GM12872 (cell line): ENCODE measurements at regions not wholly inside any gene's neighbourhood (a gene's known extent, or its start where the extent isn't known, plus 50 kb on each side); places are given as distances from the start of the nearest gene placed in this dataset.

Source experiments
- TF ChIP-seq, protein P1 (sequence below): IDR thresholded peaks from 3 replicates; pipeline ENCODE4 v1.5.1; 2011; ENCODE audit warnings: low read depth, mild to moderate bottlenecking, low read length, moderate library complexity; ENCODE audit not compliant: insufficient read depth

DNA sequence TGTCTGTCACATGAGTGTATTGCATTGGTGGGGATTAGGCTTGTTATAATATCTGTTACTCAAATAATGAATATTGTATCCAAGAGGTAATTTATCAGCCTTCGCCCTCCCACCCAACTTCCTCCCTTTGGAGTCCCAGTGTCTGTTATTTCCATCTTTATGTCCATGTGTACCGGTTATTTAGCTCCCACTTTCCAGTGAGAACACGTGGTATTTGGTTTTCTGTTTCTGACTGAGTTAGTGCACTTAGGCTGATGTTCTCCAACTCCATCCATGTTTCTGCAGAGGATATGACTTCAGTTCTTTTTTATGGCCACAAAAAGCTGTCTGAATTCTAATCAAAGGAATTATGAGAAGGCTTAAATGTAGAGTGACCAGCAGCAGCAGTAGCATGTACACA is 104.0 kb upstream of the ARHGAP28 start:
- TF ChIP-seq, protein P1, sequence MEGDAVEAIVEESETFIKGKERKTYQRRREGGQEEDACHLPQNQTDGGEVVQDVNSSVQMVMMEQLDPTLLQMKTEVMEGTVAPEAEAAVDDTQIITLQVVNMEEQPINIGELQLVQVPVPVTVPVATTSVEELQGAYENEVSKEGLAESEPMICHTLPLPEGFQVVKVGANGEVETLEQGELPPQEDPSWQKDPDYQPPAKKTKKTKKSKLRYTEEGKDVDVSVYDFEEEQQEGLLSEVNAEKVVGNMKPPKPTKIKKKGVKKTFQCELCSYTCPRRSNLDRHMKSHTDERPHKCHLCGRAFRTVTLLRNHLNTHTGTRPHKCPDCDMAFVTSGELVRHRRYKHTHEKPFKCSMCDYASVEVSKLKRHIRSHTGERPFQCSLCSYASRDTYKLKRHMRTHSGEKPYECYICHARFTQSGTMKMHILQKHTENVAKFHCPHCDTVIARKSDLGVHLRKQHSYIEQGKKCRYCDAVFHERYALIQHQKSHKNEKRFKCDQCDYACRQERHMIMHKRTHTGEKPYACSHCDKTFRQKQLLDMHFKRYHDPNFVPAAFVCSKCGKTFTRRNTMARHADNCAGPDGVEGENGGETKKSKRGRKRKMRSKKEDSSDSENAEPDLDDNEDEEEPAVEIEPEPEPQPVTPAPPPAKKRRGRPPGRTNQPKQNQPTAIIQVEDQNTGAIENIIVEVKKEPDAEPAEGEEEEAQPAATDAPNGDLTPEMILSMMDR: no peak

DNA sequence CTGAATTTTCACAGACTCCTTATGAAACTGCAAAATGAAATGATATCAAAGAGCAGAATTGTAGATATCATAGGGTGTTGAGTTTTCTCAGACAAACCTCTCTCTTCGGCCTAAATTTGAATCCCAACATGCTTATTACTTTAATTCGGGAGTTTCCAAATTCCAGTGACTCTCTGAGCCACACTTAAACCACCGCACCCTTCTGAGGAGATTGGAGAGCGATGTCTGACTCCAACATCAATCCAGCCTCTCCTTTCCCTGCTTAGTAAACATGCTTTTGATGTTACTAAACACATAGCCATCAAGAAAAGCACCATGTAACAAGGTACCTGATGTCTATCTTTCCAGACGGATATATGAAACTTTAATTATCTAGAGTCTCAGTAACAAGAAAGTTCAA is 103.1 kb upstream of the ARHGAP28 start:
- TF ChIP-seq, protein P1: no peak

DNA sequence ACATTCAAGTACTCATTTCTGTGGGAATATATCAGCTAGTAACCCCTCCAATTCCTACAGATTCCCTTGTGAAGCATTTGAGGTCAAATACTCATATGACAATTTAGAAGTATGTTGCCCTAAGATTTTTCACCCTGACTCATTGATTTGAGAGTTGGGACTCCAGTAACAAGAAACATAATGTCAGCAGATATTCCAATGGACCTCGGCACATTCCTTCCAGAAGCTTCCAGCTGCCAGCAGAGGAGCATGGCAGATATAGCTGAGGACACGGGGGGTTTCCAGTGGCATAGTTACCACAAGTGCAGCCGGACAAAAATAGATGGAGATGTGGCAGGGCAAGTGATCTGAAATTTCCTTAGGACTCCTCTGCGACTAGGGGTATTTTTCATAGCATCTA is 101.9 kb upstream of the ARHGAP28 start:
- TF ChIP-seq, protein P1: no peak

DNA sequence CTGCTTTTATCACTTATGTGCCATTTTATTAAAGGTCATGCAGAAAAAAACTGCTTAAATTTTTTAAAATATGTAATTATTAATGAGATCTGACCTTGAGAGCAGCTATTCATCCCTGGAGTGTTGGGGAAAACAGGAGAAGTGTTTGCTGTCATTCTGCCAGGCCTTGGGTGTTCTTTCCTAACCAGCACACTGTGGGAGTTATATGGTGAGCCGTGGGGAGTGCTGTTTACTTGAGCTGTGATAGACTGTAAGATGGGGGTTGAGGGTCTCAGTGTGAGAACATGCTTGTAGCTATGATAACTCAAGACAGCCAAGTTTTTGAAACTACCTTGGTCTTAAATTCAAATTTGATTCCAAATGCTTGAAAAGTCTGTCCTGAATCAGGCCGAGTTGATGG is 101.3 kb upstream of the ARHGAP28 start:
- TF ChIP-seq, protein P1: no peak

DNA sequence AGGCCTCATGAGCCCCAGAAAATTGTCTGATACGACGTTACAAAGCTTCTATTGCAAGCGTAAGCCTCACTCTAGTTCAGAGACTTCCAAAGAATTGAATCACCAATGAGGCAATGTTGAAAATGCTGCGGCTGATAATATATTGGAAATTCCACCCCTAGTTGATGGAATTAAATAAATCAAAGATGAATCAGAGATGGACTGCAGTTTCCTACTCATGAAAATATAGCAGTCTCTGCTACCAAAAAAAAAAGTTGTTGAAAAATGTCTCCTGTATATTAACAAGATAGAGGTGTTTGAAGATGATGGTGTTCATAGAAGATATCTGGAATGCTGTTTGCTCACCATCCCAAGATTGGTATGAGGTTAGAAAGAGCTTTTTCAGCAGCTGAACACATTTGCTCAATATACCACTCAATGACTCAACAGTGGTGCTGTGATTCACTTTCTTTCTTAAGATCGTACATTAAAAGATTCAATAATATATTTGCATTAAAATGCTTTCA is 99.8 kb upstream of the ARHGAP28 start:
- TF ChIP-seq, protein P1: no peak

DNA sequence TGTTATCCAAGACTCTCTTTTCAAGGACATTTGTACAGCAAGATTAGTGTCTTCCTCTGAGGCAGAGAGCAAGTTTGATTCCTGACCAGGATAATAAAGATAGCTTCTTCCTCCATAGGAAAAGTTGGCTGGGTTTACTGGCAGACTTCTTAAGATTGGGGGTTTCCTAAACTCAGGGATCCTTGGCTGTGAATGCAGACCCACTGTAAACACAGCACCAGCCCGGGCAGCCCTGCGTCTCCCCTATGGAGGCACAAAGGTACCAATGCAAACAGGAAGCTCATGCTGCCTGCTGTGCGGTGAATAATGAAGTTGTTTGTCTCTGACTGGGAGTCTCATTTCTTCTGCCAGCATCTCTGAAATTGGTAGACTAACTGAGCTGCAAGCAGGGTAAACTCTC is 96.2 kb upstream of the ARHGAP28 start:
- TF ChIP-seq, protein P1: no peak

DNA sequence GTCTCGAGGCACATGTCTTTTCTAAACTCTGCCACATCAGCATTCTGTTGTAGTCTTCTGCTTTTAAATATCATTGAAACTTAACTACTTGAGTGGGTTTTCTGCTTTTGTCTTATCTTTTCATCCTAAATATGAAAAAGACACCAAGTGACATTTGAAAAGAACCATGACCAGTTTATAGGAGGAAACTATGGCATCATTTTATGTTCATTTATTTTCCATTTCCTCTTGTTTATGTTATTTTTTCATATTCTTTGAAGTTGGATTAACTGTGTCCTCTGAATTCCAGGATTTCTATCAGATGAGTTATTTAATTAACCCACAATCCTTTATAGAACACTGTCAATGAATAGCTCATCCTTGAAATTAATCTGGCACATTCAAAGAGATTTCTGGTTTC is 93.4 kb upstream of the ARHGAP28 start:
- TF ChIP-seq, protein P1: no peak

DNA sequence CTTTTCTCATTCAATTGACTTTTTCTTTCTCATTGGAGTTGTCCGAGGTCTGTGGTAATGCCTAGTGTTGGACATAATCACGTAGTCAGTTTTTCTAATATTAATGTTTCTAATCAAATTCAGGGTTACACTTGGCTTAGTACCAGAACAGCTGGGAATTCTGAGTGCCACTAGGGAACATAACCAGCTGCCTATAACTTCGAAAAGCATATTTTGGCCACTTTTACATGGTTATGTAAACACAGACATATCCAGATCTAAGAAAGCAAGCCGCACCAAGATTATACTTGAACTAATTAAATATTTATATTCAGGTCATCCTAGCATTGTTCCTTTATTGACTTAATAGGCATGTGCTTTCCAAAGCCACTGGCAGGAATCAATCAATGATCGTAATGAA is 91.1 kb upstream of the ARHGAP28 start:
- TF ChIP-seq, protein P1: no peak
